Kidney (tissue), 13 donors: ENCODE measurements at regions not wholly inside any gene's neighbourhood (a gene's known extent, or its start where the extent isn't known, plus 50 kb on each side); places are given as distances from the start of the nearest gene placed in this dataset.

Source experiments
- DNase-seq, 5 donors: peaks; one replicate each; pipeline ENCODE4 v3.0.0-alpha.2; 2013 to 2020
- FAIRE-seq: peaks from 2 replicates; lab custom pipeline; 2012; peaks lifted over from hg19 to GRCh38; lab: Jason Lieb, UNC
- H3K27ac ChIP-seq, 2 donors: one replicate each; pipeline ENCODE4 v1.7.0; 2013; ENCODE audit warnings: low read depth in 2 of 2, low read length in 2 of 2, inconsistent platforms in 1 of 2
- H3K27me3 ChIP-seq: one replicate; pipeline ENCODE4 v1.7.1; 2013; ENCODE audit warnings: low read length, inconsistent platforms; ENCODE audit not compliant: control insufficient read depth, insufficient read depth
- H3K36me3 ChIP-seq, 3 donors: one replicate each; pipeline versions ENCODE4 v1.7.0 to v1.7.1; 2013; ENCODE audit warnings: low read length in 3 of 3, control low read depth in 1 of 3, inconsistent platforms in 1 of 3; ENCODE audit not compliant: insufficient read depth in 3 of 3, control insufficient read depth in 2 of 3
- H3K4me1 ChIP-seq, 3 donors: one replicate each; pipeline versions ENCODE4 v1.7.0 to v1.7.1; 2013; ENCODE audit warnings: low read length in 3 of 3, inconsistent platforms in 1 of 3, low read depth in 1 of 3; ENCODE audit not compliant: control insufficient read depth in 2 of 3, insufficient read depth in 2 of 3
- H3K4me3 ChIP-seq, 3 donors: one replicate each; pipeline versions ENCODE4 v1.7.0 to v1.8.1; 2013; ENCODE audit warnings: low read length in 3 of 3, control low read depth in 1 of 3, inconsistent platforms in 1 of 3
- H3K9ac ChIP-seq, 3 donors: one replicate each; pipeline versions ENCODE4 v1.7.0 to v1.7.1; 2013; ENCODE audit warnings: low read length in 3 of 3, control low read depth in 1 of 3, inconsistent platforms in 1 of 3
- H3K9me3 ChIP-seq, 3 donors: one replicate each; pipeline versions ENCODE4 v1.7.0 to v1.7.1; 2013; ENCODE audit warnings: low read length in 3 of 3, control low read depth in 1 of 3, inconsistent platforms in 1 of 3; ENCODE audit not compliant: control insufficient read depth in 2 of 3, insufficient read depth in 1 of 3
- intact Hi-C: fragments of 100-400 bp; cut with DNase I; formaldehyde crosslinking; loops from one replicate; pipeline ENCODE4 v1.11.1; 2022
- TF ChIP-seq, protein P1 (sequence below): IDR thresholded peaks from 3 replicates; pipeline ENCODE4 v1.5.1; 2012; ENCODE audit warnings: mild to moderate bottlenecking, moderate library complexity, borderline replicate concordance; ENCODE audit not compliant: insufficient read depth; ENCODE audit errors: extremely low read depth
- donor health status: control.
- donor health status: control.
- donor health status: control.
- donor health status: control.
- donor health status: control.
- donor health status: DM: yes; HTN: yes; CAD: no.
- donor health status: Normal renal cell carcinoma (clear cell type).

DNA sequence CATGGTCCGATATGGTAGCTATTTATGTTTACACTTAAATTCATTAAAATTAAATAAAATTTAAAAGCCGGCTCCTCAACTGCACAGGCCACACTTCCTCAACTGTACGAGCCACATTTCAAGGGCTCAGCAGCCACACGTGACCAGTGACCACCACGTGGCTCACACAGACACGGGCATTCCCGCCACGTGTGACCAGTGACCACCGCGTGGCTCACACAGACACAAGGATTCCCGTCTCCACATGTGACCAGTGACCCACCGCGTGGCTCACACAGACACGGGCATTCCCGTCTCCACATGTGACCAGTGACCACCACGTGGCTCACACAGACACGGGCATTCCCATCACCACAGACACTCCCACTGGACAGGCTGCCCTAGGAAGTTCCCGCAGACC is 91.3 kb downstream of the PDGFA start:
- no peak for FAIRE-seq

DNA sequence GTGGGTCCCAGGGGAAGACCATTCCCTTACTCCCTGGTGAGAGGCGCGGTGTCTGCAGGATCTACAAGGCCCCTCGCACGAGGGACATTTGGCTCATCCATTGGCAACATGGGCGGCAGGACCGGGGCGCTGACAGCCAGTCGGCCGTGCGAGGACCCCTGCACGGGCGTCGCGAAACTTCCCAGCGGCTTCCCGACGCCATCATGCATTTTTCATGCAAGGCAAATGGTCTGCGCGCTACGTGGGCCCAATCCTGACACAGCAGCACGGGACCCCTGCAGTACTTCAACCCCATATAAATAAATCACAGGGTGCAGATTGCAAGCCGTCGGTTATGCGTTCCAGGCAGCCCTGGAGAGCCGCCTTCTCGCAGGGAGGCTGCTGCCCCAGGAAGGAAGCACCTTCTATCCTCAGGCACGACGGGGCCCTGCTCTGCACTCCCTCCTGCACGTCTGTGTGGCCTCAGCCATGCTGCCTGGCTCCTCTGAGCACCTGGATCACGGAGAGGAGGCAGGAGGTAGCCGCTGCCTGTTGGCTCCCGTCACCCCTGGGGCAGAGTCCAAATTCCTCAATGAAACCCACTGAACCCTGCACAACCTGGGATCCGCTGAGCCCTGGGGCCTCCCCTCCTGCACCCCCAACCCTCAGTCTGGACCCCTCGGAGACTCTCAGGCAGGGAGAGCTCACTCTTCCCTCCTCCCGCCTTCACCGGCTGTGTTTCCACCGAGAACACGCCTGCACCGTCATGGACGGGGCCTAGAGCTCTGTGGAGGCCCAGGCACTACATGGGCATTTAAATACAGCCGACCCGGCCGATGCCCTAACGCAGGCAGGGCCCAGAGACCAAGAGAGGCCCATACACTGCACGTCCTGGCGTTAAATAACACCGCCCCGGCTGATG is 90.5 kb downstream of the PDGFA start:
- Histone ChIP-seq H3K4me3 (no peak overlapping the region), H3K9ac (no peak overlapping the region), H3K4me1 (no peaks in the 10 kb centered on the region), H3K9me3 (no peaks in the 10 kb centered on the region), H3K27ac (no peak overlapping the region), H3K27me3 (no peaks in the 10 kb centered on the region), H3K36me3 (no peaks in the 10 kb centered on the region)
- intact Hi-C loops, result no loop called here
- DNase-seq, result peak in 1 of 5 donors; percentile 57
- TF ChIP-seq, protein P1, sequence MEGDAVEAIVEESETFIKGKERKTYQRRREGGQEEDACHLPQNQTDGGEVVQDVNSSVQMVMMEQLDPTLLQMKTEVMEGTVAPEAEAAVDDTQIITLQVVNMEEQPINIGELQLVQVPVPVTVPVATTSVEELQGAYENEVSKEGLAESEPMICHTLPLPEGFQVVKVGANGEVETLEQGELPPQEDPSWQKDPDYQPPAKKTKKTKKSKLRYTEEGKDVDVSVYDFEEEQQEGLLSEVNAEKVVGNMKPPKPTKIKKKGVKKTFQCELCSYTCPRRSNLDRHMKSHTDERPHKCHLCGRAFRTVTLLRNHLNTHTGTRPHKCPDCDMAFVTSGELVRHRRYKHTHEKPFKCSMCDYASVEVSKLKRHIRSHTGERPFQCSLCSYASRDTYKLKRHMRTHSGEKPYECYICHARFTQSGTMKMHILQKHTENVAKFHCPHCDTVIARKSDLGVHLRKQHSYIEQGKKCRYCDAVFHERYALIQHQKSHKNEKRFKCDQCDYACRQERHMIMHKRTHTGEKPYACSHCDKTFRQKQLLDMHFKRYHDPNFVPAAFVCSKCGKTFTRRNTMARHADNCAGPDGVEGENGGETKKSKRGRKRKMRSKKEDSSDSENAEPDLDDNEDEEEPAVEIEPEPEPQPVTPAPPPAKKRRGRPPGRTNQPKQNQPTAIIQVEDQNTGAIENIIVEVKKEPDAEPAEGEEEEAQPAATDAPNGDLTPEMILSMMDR, result no peak
- no peak for FAIRE-seq

More for the DNA sequence above, 91.3 kb downstream of the PDGFA start:
- Histone ChIP-seq H3K4me1 (no peaks in the 10 kb centered on the region), H3K9me3 (no peaks in the 10 kb centered on the region), H3K27ac (no peak overlapping the region), H3K36me3 (no peaks in the 10 kb centered on the region), H3K4me3 (no peak overlapping the region), H3K27me3 (no peaks in the 10 kb centered on the region), H3K9ac (no peak overlapping the region)
- TF ChIP-seq, protein P1, result no peak
- no peak for DNase-seq
- intact Hi-C loops, result no loop called here

DNA sequence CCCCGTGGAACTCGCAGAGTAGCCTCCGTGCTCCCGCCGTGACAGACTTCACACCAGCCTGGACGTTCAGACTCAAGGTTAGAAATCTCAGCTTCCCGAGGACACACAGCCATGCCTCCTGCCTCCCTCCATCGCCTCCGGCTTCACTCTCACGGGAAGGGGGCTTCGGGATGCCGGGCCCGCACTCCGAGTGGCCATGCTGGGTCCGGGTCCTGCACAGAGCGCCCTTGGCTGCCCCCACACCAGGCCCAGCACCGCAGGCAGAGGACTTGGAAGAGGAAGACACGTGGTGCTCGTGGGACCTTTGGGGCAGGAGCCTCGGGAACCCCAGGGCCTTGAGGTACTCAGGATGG is 89.8 kb downstream of the PDGFA start:
- H3K4me1 ChIP-seq, result no peaks in the 10 kb centered on the region
- FAIRE-seq (no peak), DNase-seq (no peak)
- H3K4me3 ChIP-seq, result no peak overlapping the region
- H3K27ac ChIP-seq, result no peak overlapping the region
- H3K36me3 ChIP-seq, result no peaks in the 10 kb centered on the region
- H3K27me3 ChIP-seq, result no peaks in the 10 kb centered on the region
- no peak overlapping the region for H3K9ac ChIP-seq
- H3K9me3 ChIP-seq, result no peaks in the 10 kb centered on the region
- intact Hi-C loops, result no loop called here
- TF ChIP-seq, protein P1, result no peak
